ENCODE measurements at regions not wholly inside any gene's neighbourhood (a gene's known extent, or its start where the extent isn't known, plus 50 kb on each side); places are given as distances from the start of the nearest gene placed in this dataset.
A peak's percentile ranks its signal among the peaks of the same experiment; 100 is the strongest.
"Not testable (repeated sequence)": the region's sequence is repeated elsewhere in the genome, so short reads cannot be mapped to it uniquely, and the experiment has no call there.

DNA sequence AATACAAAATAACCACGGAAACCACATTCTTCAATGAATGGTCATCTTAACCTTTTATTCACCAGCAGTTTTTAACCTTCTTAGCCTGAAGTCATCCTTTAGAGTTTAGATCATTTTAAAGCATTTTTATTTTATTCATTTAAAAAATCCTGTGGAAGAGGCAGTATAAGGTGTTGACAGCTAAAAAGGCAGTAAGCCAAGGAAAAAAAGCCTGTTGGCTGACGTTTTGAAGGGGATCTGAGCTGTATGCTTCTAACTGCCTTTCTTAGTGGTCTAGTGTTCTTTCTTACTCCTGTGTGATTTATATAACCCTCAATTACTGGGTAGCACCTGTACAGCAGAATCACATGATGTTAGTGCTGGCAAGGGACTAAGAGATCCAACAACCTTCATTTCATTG, 438.3 kb upstream of the SEL1L start:
- DNase-seq, result no peak

DNA sequence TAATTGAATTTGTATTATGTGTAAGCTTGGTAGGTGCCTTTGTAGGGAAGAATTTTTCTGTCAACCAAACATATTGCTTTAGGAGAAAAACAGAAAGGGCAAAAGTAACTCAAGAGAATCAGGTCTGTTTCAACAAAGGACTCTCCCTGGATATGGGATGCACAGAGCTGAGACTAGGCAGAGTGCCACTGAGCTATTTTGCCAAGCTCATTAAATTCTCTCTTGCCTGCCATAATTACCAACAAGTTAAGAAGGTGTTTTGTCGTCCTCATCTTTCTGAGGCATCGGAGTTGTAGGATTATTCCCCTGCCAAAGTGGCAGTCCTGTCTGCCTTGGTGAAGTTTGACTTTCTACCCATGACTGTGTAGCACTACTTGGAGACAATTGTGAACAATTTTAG, 438.9 kb upstream of the SEL1L start:
- no peak for DNase-seq

DNA sequence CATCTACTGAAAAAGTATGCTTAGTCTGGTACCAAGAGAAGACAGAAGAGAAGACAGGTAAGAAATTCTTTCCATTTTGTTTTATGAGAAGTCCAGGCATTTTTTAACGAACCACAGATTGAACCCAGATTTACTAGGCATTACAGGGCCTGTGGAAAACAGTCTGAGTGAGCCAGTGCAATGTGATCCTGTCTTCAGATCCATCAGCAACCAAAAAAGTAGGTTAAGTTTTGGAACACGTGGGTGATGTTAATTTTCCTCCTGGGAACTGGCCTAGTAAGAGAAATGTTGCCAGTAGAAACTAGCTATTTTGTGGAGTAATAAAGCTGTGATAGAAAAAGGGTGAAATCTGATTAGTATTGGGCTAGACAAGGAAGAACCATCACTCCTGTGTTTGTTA, 440.9 kb upstream of the SEL1L start:
- DNase-seq, result no peak

DNA sequence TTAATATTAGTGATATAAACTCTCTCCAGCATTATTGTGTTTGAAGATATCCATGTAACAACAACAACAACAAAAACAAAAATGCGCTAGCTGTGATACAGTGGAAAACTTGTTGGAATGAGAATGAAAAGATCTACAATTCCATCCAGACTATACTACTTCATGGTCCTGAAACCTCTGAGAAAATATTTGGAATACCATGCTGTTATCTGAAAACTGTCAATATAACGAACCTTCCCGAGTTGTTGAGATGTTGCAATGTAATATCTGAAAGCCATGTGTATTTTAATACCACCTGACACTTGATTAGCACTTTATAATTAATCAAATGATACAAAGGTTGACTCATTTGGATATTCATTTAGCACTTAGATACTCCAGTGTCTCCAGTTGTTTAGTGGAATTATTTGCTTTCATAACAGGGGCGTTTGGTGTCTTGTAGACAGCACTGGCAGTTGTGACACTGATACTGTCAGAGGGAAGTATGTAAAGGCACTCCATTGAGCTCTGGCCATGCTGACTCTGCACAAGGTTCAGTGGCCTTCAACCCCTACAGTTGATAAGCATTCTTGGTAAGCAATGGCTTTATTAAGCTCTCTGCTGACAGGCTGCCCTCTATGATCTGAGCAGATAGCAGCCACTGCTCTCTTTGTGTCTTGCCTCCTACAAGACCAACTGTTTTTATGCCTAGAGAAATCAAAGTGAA, 447.1 kb upstream of the SEL1L start:
- DNase-seq, result no peak

DNA sequence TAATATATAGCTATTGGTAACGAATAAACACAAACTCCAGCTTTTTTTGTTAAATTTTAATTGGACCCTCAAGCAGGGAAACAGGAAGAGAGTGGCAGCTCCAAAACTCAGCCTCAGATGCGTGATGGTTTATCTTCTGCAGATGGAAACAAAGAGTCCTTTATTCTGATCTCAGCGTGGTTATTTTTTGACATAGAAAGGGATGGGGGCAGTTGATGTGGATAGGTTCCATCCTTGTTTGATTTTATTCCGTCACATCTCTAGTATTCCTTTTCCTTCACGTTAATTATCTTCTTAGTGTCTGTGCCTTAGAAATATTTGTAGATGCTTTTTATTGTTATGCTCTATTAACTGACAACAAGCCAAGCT, 447.6 kb upstream of the SEL1L start:
- no peak for DNase-seq

DNA sequence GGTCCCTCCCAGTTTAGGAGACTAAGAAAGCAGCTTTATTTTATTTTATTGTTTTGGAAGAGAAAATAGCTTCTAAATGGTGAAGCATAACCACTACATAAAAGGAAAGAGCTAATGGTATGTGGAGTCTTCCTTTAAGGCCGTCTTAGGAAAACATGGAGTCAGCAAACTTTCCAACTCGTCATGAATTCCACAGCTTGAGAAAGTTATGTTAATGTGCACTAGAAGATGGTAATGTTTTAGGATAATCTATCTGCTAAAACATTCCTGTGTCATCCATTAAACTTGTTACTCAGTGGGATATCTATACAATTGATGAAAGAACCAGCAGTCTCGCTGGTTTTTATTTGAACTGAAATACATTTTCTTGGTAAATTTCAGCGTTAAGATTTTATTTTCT, 448.4 kb upstream of the SEL1L start:
- DNase-seq, result no peak

DNA sequence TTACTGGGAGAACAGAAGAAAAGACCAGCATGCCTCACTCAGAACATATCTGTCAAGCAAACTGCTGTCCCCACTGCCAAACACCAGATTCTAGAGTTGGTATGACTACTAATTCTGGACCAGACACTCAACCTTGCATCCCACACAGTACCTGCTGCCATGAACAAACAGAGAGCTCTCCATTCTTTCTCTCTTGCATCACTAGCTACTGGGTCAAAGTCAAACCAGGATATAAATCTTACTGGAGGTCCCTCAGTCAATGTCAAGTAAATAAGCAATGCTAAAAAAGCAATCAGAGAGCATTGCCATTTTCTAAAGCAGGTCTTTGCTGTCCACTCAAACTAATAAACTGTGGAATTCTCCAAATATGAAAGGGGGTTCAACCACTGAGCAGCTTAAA, 452.4 kb upstream of the SEL1L start:
- DNase-seq, result no peak

DNA sequence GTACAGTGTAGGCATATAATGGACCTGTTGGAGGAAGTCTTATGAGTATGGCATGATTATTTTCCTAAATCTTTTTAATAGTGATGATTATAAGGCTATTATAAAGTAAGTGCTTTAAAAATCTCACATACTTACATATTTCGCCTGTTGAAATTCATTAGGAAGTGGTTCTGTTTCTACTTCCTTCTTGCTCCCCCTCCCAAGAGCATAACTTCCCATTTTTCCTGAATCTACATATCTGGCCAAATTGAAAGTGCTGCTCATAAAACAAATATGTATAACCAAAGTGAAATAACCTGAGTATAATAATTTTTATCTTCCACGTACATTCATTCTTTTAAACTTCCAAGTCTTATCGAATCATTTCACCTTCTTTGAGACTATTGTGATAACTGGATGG, 455.6 kb upstream of the SEL1L start:
- DNase-seq, result no peak

DNA sequence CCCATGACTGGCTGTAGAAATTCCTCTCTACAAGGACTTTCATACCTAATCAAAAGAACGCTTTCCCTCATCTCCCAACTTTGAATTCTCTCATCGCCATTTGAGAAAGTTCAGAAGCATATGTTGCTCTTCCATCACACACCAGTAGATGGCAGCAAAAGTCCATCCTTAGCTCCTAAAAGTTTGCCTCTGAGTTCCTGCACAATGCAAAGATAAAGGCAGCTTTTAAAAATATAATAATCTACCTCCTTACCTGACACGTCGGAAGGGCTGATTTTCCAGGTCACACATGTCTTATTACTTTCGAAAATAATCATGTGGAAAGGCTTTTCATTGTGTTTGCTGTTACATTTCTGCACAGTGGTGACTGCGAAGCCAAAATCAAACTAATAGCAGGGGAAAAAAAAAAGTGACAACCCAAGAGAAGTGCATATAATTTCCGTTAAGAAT, 456.7 kb upstream of the SEL1L start:
- DNase-seq, result peak; percentile 17

DNA sequence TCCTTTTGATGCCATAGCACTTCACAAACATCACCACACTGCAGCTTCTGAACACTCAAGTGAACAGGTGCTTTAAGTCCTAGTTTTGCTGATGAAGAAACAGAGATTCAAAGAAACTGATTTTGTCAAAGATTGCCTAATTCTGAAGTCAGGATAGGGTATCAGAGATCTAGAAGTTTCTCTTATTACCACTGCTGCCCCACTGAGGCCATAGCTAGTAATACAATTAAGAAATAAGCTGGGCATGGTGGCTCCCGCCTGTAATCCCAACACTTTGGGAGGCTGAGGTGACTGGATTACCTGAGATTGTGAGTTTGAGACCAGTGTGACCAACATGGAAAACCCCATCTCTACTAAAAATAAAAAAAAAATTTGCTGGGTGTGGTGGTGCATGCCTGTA, 458.3 kb upstream of the SEL1L start:
- no peak for DNase-seq

DNA sequence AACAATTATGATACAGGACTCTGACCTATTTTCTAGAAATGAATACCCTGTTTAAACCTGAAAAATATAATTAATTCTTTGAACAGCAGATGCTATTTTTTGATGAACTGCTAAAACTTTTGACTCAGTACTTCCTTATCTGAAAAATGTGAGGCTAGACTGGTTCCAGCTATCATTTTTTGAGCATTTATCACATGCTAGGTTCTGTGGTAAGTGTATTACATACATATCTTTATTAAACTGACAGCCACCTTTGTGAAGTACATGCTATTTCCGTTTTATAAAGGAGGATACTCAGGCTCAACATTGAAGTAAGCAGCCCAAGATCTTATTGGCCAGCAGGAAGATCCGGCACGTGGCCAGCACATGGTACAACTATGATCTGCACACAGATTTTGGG, 459.8 kb upstream of the SEL1L start:
- no peak for DNase-seq

DNA sequence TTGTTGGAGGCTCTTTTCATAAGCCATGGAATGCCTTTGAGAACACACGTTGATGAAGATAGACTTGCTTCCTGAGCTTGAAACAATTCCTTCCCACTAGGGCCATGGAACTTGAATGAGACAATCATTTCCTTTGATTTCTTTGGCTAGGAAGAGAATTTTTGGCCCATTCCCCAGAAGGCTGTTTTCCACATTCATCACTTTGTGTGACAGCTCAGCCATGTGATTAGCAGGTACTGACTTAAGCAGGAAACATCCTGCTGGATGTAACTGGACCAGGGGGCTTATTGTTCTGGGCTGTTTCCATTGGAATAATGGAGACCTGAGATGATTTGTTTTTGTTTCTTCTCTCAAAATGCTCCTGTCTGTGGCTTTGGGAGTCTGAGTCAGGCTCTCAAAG, 469.8 kb upstream of the SEL1L start:
- no peak for DNase-seq

DNA sequence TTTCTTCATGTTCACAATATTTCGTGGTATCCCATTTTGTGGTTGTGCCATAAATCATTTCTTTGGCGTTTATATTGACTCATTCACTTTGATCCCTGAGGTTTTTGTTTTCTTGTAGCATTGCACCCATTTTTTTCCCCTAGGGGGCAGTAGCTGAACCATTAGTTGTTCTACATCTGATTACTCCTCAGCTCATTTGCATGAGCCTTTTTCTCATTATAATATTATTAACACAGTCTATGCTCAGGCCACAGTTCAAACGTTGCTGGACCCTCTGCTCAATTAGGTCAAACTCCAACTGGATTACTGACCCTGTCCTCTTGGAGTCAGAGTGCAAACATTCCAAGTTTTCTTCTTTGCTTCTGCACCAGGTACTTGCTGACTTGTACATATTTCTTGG, 475.4 kb upstream of the SEL1L start:
- no peak for DNase-seq

DNA sequence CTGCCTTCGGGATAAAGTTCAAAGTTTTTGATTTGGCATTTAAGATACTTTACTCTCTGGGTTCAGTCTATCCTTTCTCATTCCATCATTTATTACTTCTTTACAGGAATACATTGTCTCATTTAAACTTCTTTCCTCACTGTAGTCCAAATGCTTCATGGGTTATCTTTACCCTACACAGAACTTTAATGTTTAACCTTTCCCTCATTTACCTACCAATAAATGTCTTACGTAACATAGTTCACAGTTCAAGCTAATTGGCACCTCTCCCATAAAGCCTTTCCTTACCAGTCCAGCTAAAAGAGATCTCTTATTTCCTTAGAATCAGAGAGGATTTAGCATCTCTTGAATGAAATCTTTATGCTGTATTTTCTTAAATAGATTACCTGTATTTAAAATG, 476.3 kb upstream of the SEL1L start:
- no peak for DNase-seq

DNA sequence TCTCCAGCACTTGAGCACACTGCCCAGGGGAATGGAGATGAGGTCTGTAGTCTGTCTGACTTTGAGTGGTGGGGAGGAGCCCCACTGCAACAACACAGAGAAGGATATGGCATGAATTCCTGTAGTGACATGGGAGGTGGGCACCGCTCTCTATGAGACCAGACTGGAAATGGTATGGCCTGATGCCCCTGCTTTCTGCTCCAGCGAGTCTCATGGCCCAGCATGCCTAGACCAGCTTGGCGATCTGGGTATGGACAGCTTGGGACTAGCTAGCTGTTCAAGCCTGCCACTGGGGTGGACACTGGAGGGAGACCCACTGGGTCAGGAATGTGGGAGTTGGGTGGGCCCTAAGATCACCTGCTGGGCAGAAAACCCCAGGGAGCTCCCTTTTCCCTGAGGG, 477.8 kb upstream of the SEL1L start:
- no peak for DNase-seq

DNA sequence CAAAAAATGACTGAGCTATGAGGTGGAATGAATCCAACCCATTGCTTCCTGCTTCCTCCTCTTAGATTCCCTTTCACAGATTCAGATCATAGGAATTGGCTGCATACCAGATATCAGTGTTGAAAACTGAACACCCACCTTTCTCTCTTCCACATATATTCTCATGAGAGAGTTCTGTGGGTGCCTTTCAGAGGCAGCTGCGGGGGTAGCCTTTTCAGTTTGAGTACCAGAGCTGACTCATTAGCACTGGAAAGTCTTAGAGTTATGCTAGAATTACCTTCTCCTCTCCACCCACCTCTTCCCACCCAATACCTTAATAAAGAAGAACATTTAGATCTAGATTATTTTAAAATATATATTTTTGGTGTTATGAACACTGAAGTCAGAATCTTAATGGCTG, 495.4 kb upstream of the SEL1L start:
- DNase-seq, result no peak

DNA sequence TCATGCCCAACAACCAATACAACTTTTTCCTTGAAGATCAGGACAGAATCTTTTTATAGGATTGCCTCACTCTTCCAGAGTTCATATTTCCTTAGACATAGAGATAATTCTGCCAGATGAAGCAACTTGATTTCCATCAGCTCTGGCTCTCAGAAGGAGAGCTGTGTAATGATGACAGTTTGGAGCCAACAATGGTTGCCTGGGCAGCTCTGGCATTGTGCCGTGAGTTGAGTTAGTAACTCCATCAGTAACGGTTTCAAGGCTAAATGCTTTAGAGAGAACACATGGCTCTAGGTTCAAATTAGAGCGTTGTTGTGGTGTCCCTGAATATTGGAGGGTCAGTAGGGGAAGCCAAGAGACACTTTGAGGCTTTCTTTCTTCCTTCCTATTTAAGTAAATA, 501.7 kb upstream of the SEL1L start:
- no peak for DNase-seq

DNA sequence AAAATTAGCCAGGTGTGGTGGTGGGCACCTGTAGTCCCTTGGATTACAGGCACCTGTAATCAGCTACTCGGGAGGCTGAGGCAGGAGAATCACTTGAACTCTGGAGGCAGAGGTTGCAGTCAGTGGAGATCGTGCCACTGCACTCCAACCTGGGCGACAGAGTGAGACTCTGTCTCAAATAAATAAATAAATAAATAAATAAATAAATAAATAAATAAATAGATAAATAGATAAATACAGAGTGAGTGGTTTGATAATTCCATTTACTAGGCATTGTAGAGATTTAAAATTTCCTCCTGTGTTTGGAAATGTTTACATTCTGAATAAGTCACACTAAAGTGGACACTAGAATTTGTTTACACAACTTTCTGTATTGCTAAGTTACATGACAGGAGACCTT, 504.4 kb upstream of the SEL1L start:
- not testable (repeated sequence) for DNase-seq

DNA sequence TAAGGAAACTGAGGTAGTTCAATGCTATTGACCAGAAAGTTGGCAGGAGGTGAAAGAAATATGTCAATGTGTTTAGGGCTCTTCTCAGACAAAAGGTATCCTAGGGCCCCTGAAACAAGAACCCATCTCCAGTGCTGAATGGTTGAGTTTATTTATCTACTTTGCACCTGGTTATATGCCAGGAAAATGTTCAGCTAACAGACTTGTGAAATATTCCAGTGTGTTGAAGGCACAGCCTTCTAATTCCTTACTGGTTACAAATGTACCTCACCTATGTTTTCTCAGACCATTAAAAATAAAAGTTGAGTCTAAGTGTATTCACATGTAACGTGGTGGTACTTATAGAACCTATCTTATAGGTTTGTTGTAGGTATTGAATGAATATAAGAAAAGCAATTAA, 511.7 kb upstream of the SEL1L start:
- DNase-seq, result no peak

DNA sequence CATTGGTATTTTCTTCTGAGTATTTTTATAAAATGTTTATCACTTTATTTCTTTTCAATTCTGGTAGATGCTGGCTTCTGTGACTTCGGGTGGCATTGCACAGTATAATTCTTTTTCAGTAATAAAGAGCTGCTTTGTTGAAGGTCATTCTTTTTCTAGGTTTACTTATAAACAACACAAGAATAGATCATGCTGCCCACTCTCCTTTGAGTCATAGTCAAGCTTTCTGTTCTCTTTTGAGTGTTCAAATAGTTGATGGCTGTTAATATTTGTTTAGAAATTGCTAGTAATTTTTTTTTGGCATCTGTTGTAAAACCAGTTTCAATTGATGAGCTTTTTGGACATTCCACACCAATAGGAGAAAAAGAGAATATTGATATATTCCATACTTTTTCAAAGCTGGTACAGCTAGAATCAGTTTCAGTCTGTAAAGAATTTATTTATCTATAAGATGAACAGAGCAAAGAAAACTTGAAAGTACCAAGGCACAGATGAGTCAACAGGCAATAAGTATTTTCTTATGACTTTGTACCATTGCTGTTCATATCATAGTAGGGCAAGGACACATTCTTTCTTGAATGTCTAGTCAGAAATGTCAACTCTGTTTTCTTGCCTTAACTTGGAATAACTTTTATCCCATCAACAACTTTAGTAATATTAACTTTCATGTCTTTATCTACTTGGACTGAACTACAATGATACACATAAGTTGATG, 513.0 kb upstream of the SEL1L start:
- DNase-seq, result no peak

DNA sequence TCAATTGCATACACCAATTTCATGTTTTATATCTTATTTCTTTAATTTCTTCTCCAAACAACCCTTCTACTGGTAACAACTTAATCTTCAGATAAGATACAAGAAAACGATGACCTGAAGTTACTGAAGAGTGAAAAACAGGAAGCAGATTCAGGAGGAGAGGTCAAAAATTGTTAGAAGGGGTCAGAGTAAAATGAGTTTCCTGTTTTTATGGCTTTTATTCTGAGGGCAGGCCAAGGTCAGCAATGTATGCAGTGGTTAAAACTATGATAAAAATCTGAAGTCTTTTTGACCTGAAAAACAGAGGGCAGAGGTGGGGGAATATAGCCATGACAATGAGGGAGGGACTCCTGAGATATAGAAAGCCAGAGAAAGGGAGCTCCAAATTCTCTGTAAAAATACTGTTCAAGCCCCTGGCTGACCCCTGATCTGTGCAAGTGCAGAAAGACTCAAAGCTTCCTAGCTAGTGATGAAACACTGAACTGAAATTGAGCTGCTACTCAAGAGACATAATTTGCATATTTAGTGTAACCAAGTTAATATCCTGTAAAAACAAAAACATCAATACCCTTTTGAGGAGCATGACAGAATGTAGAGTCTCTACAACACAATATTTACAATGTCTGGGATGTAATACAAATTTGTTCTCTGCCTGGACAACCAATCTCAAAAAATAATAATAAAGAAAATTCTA, 514.3 kb upstream of the SEL1L start:
- no peak for DNase-seq

DNA sequence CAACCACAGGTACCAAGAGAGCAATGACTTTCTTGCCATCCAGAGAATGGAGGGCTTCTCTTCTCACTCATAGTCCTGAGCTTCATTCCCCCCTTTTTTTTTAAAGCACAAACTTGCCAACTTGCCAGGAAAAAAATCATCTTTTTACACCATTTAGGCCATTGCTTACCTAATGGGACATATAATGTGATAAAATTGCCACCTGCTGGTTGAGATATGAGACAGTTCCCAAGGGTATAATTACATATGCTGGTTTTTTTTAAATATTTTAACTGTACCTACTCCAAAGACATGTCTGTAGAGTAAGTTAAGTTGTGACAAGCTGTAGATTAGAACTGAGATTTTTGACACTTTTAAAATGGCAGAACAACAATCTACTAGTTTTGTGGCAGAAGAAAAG, 519.1 kb upstream of the SEL1L start:
- DNase-seq, result no peak

DNA sequence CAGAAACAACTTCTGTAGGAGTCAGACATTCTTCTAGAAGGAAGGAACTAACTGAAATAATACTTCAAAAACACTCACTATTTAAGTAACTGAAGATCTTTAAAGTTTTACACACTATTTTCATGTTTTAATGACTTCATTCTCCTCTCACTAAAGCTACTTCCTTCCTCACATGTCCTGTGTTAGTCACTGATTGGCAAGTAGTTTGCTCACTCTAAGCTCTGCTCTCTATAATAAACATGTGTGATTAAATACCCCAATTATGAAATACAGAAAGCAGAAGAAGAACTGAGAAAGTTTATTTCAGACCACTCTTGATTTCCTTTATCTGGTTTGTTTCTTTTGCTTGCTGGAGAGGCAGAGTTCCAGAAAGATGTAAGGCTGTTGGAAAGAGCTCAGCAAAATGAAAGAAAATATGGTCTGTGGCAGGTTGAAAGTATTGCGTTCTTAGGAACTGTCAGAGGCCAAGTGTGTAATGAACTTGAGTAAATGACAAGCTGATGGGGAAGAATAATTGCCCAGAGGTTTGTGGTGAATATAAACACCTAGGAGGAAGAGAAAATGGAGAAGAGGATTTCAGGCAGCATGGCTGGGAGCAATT, 522.0 kb upstream of the SEL1L start:
- no peak for DNase-seq

DNA sequence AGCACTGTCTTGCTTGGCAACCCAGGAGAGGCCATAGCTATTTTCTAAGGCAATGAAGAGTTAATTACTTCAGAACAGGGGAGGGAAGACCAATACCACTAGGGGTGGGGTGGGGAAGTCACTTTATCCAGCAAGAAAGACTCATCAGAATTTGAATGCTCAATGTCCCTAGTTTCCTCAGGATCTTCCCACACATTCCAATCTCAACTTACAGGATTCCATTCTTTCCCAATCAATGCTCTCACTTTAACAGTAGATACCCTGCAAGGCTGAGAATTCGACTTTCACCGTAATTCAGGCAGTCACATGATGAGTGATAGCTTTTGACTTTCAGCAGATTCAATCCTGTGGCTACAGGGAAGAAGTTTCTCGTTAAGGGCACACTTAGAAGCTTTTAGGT, 526.6 kb upstream of the SEL1L start:
- no peak for DNase-seq

Data from NCI-H774 (cell line).